ENCODE measurements at regions not wholly inside any gene's neighbourhood (a gene's known extent, or its start where the extent isn't known, plus 50 kb on each side); places are given as distances from the start of the nearest gene placed in this dataset.

GRCh38 chr2:134181219-134181618 is 72.7 kb upstream of the MGAT5 start:
- H3K4me3 ChIP-seq (replicated peaks in 1 of 3): no peak overlapping the region
- WGBS, 2 donors: 46 to 47% methylated on average over 5 of the region's 5 CpGs
- DNase-seq: peak in 1 of 2 donors; percentile 36
- peaks cover 18 to 29% of the 10 kb centered on the region in 2 donors for H3K4me1 ChIP-seq
- TF ChIP-seq POLR2A (IDR thresholded peaks at IDR 0.05) (no peak), CTCF (IDR thresholded peaks at IDR 0.05) (peak in 1 of 6 experiments; percentile 17)
- no peaks in the 10 kb centered on the region for H3K27me3 ChIP-seq
- no peak overlapping the region for H3K27ac ChIP-seq
- H3K36me3 ChIP-seq: no peaks in the 10 kb centered on the region
- H3K9me3 ChIP-seq: no peaks in the 10 kb centered on the region
- intact Hi-C loops (cut with DNase I): no loop called here

GRCh38 chr2:134183679-134184078 is 70.2 kb upstream of the MGAT5 start:
- Histone ChIP-seq H3K36me3 (no peaks in the 10 kb centered on the region), H3K4me3 (replicated peaks in 1 of 3) (no peak overlapping the region), H3K27me3 (no peaks in the 10 kb centered on the region), H3K4me1 (peaks cover 4 to 10% of the 10 kb centered on the region in 2 donors), H3K9me3 (no peaks in the 10 kb centered on the region), H3K27ac (no peak overlapping the region)
- TF ChIP-seq POLR2A (IDR thresholded peaks at IDR 0.05): no peak
- no peak for TF ChIP-seq CTCF (IDR thresholded peaks at IDR 0.05)
- WGBS, 2 donors: 82 to 93% methylated on average over 9 of the region's 9 CpGs
- intact Hi-C loops (cut with DNase I): no loop called here
- no peak for DNase-seq

- H3K36me3 ChIP-seq: no peaks in the 10 kb centered on the region
- peaks cover 4 to 26% of the 10 kb centered on the region in 2 donors for H3K4me1 ChIP-seq
- WGBS, 2 donors: 93 to 99% methylated on average over 4 of the region's 4 CpGs
- no peaks in the 10 kb centered on the region for H3K27me3 ChIP-seq
- no peak for DNase-seq
- TF ChIP-seq POLR2A (IDR thresholded peaks at IDR 0.05): no peak
- TF ChIP-seq CTCF (IDR thresholded peaks at IDR 0.05): no peak
- H3K9me3 ChIP-seq: no peaks in the 10 kb centered on the region
- H3K27ac ChIP-seq: no peak overlapping the region
- intact Hi-C loops (cut with DNase I): no loop called here
- H3K4me3 ChIP-seq (replicated peaks in 1 of 3): no peak overlapping the region
Observed at GRCh38 chr2:134185639-134186038, 68.2 kb upstream of the MGAT5 start.

- intact Hi-C loops (cut with DNase I): no loop called here
- no peak for DNase-seq
- no peaks in the 10 kb centered on the region for H3K27me3 ChIP-seq
- no peak for TF ChIP-seq POLR2A (IDR thresholded peaks at IDR 0.05)
- TF ChIP-seq CTCF (IDR thresholded peaks at IDR 0.05): no peak
- no peaks in the 10 kb centered on the region for H3K36me3 ChIP-seq
- H3K27ac ChIP-seq: peak overlapping the region in 1 of 3 donors; percentile 5
- H3K4me1 ChIP-seq: peaks cover 0 to 17% of the 10 kb centered on the region in 2 donors
- no peak overlapping the region for H3K4me3 ChIP-seq (replicated peaks in 1 of 3)
- H3K9me3 ChIP-seq: no peaks in the 10 kb centered on the region
- WGBS, 2 donors: 88 to 94% methylated on average over 6 of the region's 6 CpGs
Observed at GRCh38 chr2:134189009-134189720, 64.7 kb upstream of the MGAT5 start.

GRCh38 chr2:134190062-134190806 is 63.6 kb upstream of the MGAT5 start:
- no peak overlapping the region for H3K4me3 ChIP-seq (replicated peaks in 1 of 3)
- no peaks in the 10 kb centered on the region for H3K27me3 ChIP-seq
- H3K4me1 ChIP-seq: peaks cover 0 to 17% of the 10 kb centered on the region in 2 donors
- TF ChIP-seq CTCF (IDR thresholded peaks at IDR 0.05) (no peak), POLR2A (IDR thresholded peaks at IDR 0.05) (no peak)
- DNase-seq: no peak
- WGBS, 2 donors: 83 to 85% methylated on average over 4 of the region's 4 CpGs
- no peaks in the 10 kb centered on the region for H3K36me3 ChIP-seq
- no peak overlapping the region for H3K27ac ChIP-seq
- H3K9me3 ChIP-seq: no peaks in the 10 kb centered on the region
- intact Hi-C loops (cut with DNase I): no loop called here
